H1 (cell line): ENCODE measurements at regions not wholly inside any gene's neighbourhood (a gene's known extent, or its start where the extent isn't known, plus 50 kb on each side); places are given as distances from the start of the nearest gene placed in this dataset.

Source experiments
- CTCF ChIA-PET: fragments of 300-600 bp; sonication (Branson Sonifier 250); formaldehyde crosslinking; loops from one replicate; lab custom pipeline; 2021; ENCODE audit not compliant: partially characterized antibody; lab: Charles Lee
- POLR2A ChIA-PET: fragments of 300-600 bp; sonication (Branson Sonifier 250); formaldehyde crosslinking; loops from one replicate; lab custom pipeline; 2021; ENCODE audit warnings: inconsistent platforms; ENCODE audit not compliant: partially characterized antibody; lab: Charles Lee
- DNase-seq, 2 experiments: peaks; one replicate each; pipeline versions ENCODE4 v3.0.0 to v3.0.0-alpha.2; 2010 to 2022; ENCODE audit warnings: low spot score in 2 of 2, low read depth in 1 of 2, mixed read lengths in 1 of 2
- FAIRE-seq: peaks from 2 replicates; lab custom pipeline; 2011; peaks lifted over from hg19 to GRCh38; lab: Jason Lieb, UNC
- H2AFZ ChIP-seq: 2 replicates; pipeline ENCODE4 v1.8.1; 2012; ENCODE audit warnings: low read length, inconsistent platforms
- H2AK5ac ChIP-seq: 2 replicates; pipeline ENCODE4 v1.6.1; 2013; ENCODE audit warnings: low read depth, low read length
- H2BK120ac ChIP-seq: replicated peaks from 2 replicates; pipeline ENCODE3; 2013; ENCODE audit warnings: low read depth, low read length, inconsistent platforms
- H2BK12ac ChIP-seq: 2 replicates; pipeline ENCODE4 v1.6.1; 2013; ENCODE audit warnings: low read depth, low read length
- H2BK15ac ChIP-seq: 2 replicates; pipeline ENCODE4 v1.6.1; 2013; ENCODE audit warnings: low read length
- H2BK20ac ChIP-seq: 2 replicates; pipeline ENCODE4 v1.6.1; 2013; ENCODE audit warnings: low read length
- H2BK5ac ChIP-seq: 2 replicates; pipeline ENCODE4 v1.6.1; 2013; ENCODE audit warnings: low read depth, low read length
- H3K14ac ChIP-seq: 2 replicates; pipeline ENCODE4 v1.6.1; 2013; ENCODE audit warnings: inconsistent platforms; ENCODE audit not compliant: insufficient read length
- H3K18ac ChIP-seq: 2 replicates; pipeline ENCODE4 v1.6.1; 2013; ENCODE audit warnings: low read length; ENCODE audit errors: extremely low read depth
- H3K23ac ChIP-seq: 2 replicates; pipeline ENCODE4 v1.6.1; 2013; ENCODE audit warnings: inconsistent platforms; ENCODE audit not compliant: insufficient read length
- H3K23me2 ChIP-seq: 2 replicates; pipeline ENCODE4 v1.6.1; 2013; ENCODE audit warnings: low read depth, low read length
- H3K27ac ChIP-seq: 2 replicates; pipeline ENCODE4 v1.6.1; 2011; ENCODE audit warnings: low read depth, low read length, inconsistent platforms
- H3K27me3 ChIP-seq, 4 experiments: replicated peaks in 1 of 4; 1 replicate in 1 of 4; 2 replicates in 3 of 4; pipeline versions ENCODE4 v1.6.1 to v1.8.1; 2011 to 2013; ENCODE audit warnings: low read length in 3 of 4, mild to moderate bottlenecking in 3 of 4, inconsistent platforms in 2 of 4, mixed read lengths in 2 of 4, moderate library complexity in 1 of 4; ENCODE audit not compliant: control insufficient read depth in 3 of 4, insufficient read depth in 3 of 4; ENCODE audit errors: extremely low read depth in 1 of 4
- H3K36me3 ChIP-seq, 4 experiments: 2 replicates each; pipeline versions ENCODE4 v1.6.1 to v1.8.1; 2011 to 2013; ENCODE audit warnings: mild to moderate bottlenecking in 4 of 4, low read length in 3 of 4, moderate library complexity in 2 of 4, control low read depth in 1 of 4, inconsistent platforms in 1 of 4; ENCODE audit not compliant: insufficient read depth in 4 of 4, control insufficient read depth in 2 of 4
- H3K4ac ChIP-seq: replicated peaks from 2 replicates; pipeline ENCODE3; 2013; ENCODE audit warnings: low read length, low read depth, mixed read lengths, inconsistent platforms; ENCODE audit not compliant: insufficient read length
- H3K4me1 ChIP-seq, 4 experiments: replicated peaks in 1 of 4; 1 replicate in 1 of 4; 2 replicates in 3 of 4; pipeline versions ENCODE4 v1.6.1 to v1.8.1; 2011 to 2013; ENCODE audit warnings: low read length in 3 of 4, inconsistent platforms in 2 of 4, mixed read lengths in 1 of 4; ENCODE audit not compliant: insufficient read depth in 4 of 4, control insufficient read depth in 3 of 4
- H3K4me2 ChIP-seq, 2 experiments: 2 replicates each; pipeline versions ENCODE4 v1.6.1 to v1.8.1; 2011 to 2013; ENCODE audit warnings: low read depth in 2 of 2, low read length in 2 of 2, control low read depth in 1 of 2, inconsistent platforms in 1 of 2, mild to moderate bottlenecking in 1 of 2; ENCODE audit not compliant: insufficient read depth in 1 of 2
- H3K4me3 ChIP-seq, 4 experiments: fragments of 200-600, 300-600 bp in 1 of 4; sonication (generic), shearing (Covaris generic), sonication (Bioruptor Twin) in 1 of 4; 2 replicates each; pipeline versions ENCODE4 v1.5.1 to v1.8.1; 2011 to 2016; ENCODE audit warnings: low read length in 4 of 4, low read depth in 3 of 4, control low read depth in 2 of 4, inconsistent platforms in 2 of 4, mild to moderate bottlenecking in 2 of 4, mixed read lengths in 1 of 4, moderate library complexity in 1 of 4; ENCODE audit not compliant: insufficient read depth in 2 of 4; ENCODE audit errors: extremely low read depth in 1 of 4
- H3K56ac ChIP-seq: replicated peaks from 2 replicates; pipeline ENCODE3; 2013; ENCODE audit warnings: low read depth, mild to moderate bottlenecking, mixed read lengths, low read length, inconsistent platforms; ENCODE audit not compliant: insufficient read length
- H3K79me1 ChIP-seq: 2 replicates; pipeline ENCODE4 v1.6.1; 2013; ENCODE audit warnings: low read depth, low read length, control low read depth
- H3K79me2 ChIP-seq, 2 experiments: 2 replicates each; pipeline versions ENCODE4 v1.6.1 to v1.8.1; 2012 to 2013; ENCODE audit warnings: low read length in 2 of 2, mild to moderate bottlenecking in 2 of 2, inconsistent platforms in 1 of 2; ENCODE audit not compliant: insufficient read depth in 2 of 2, control insufficient read depth in 1 of 2
- H3K9ac ChIP-seq, 4 experiments: replicated peaks in 1 of 4; 1 replicate in 1 of 4; 2 replicates in 3 of 4; pipeline versions ENCODE4 v1.6.1 to v1.8.1; 2011 to 2013; ENCODE audit warnings: low read depth in 3 of 4, low read length in 3 of 4, control low read depth in 2 of 4, mild to moderate bottlenecking in 2 of 4, moderate library complexity in 2 of 4, inconsistent platforms in 1 of 4; ENCODE audit errors: extremely low read depth in 1 of 4
- H3K9me3 ChIP-seq, 2 experiments: 2 replicates each; pipeline versions ENCODE4 v1.6.1 to v1.8.1; 2012 to 2013; ENCODE audit warnings: mild to moderate bottlenecking in 2 of 2, moderate library complexity in 2 of 2, control low read depth in 1 of 2, inconsistent platforms in 1 of 2, low read depth in 1 of 2, low read length in 1 of 2, mixed read lengths in 1 of 2; ENCODE audit not compliant: insufficient read depth in 2 of 2
- H4K20me1 ChIP-seq, 2 experiments: replicated peaks in 1 of 2; 2 replicates each; pipeline versions ENCODE3 to v1.8.1; 2011 to 2013; ENCODE audit warnings: inconsistent platforms in 2 of 2, low read length in 2 of 2, mild to moderate bottlenecking in 1 of 2; ENCODE audit not compliant: insufficient read depth in 2 of 2, control insufficient read depth in 1 of 2
- H4K5ac ChIP-seq: 2 replicates; pipeline ENCODE4 v1.6.1; 2013; ENCODE audit warnings: low read length, low read depth, mixed read lengths, inconsistent platforms; ENCODE audit not compliant: insufficient read length
- H4K8ac ChIP-seq: 2 replicates; pipeline ENCODE4 v1.8.0; 2013; ENCODE audit warnings: mild to moderate bottlenecking, moderate library complexity, low read length, inconsistent platforms; ENCODE audit not compliant: insufficient read depth; ENCODE audit errors: extremely low read depth
- H4K91ac ChIP-seq: replicated peaks from 2 replicates; pipeline ENCODE3; 2013; ENCODE audit warnings: low read length, mixed read lengths, inconsistent platforms; ENCODE audit not compliant: insufficient read length
- ASH2L ChIP-seq: fragments of 200-600, 300-600 bp; sonication (generic); IDR thresholded peaks from one replicate; pipeline ENCODE4 v1.7.1; 2017; ENCODE audit warnings: low read length
- ATF2 ChIP-seq: IDR thresholded peaks from 2 replicates; pipeline ENCODE4 v1.6.1; 2012; ENCODE audit warnings: low read length, inconsistent platforms
- CTBP2 ChIP-seq: IDR thresholded peaks from 2 replicates; pipeline ENCODE4 v1.7.0; 2011; ENCODE audit warnings: borderline replicate concordance, mild to moderate bottlenecking, moderate library complexity, mixed read lengths, low read length; ENCODE audit not compliant: insufficient read depth, insufficient read length
- KDM4A ChIP-seq: IDR thresholded peaks from one replicate; pipeline ENCODE4 v1.7.1; 2012; ENCODE audit warnings: low read depth, mild to moderate bottlenecking, moderate library complexity, low read length, inconsistent platforms; ENCODE audit not compliant: severe bottlenecking
- KDM5A ChIP-seq: fragments of 200-600 bp; IDR thresholded peaks from 2 replicates; pipeline ENCODE4 v1.7.1; 2012; ENCODE audit warnings: mild to moderate bottlenecking, low read length, inconsistent platforms, mixed read lengths
- RBBP5 ChIP-seq: IDR thresholded peaks from 2 replicates; pipeline ENCODE4 v1.7.1; 2012; ENCODE audit warnings: low read depth, mild to moderate bottlenecking, inconsistent platforms, low read length, moderate library complexity, borderline replicate concordance
- RXRA ChIP-seq: IDR thresholded peaks from 2 replicates; pipeline ENCODE4 v1.6.1; 2011; ENCODE audit warnings: low read depth, mild to moderate bottlenecking, low read length, moderate library complexity; ENCODE audit not compliant: insufficient read depth
- SAP30 ChIP-seq: fragments of 300-600 bp; sonication (generic); IDR thresholded peaks from 2 replicates; pipeline ENCODE4 v1.7.1; 2012; ENCODE audit warnings: low read length, moderate library complexity, mild to moderate bottlenecking, inconsistent platforms; ENCODE audit not compliant: insufficient read depth, insufficient replicate concordance
- SP4 ChIP-seq: IDR thresholded peaks from 2 replicates; pipeline ENCODE4 v1.6.1; 2012; ENCODE audit warnings: low read length, inconsistent platforms
- TAF7 ChIP-seq: optimal IDR thresholded peaks from 2 replicates; pipeline ENCODE3; 2011; ENCODE audit warnings: low read depth, mild to moderate bottlenecking, inconsistent platforms, low read length, moderate library complexity, borderline replicate concordance
- WGBS, 2 experiments: shearing (Covaris generic) in 1 of 2; methylation state at CpG; one replicate each; pipeline versions ENCODE4 v1.1.6 to v1.1.7; 2013 to 2015; ENCODE audit warnings: low lambda C conversion rate in 2 of 2, mixed read lengths in 2 of 2, inconsistent platforms in 1 of 2, low coverage in 1 of 2, missing lambda C conversion rate in 1 of 2; ENCODE audit not compliant: insufficient replicate concordance in 2 of 2, insufficient coverage in 1 of 2, insufficient read length in 1 of 2; ENCODE audit errors: extremely low coverage in 1 of 2, missing lambda C conversion rate in 1 of 2; 5-methylcytosine and 5-hydroxymethylcytosine counted together

GRCh38 chr4:3688018-3688998 lies 77.9 kb upstream of the ADRA2C start:
- no peak overlapping the region for H2BK15ac ChIP-seq
- no peak overlapping the region for H4K5ac ChIP-seq
- CTCF ChIA-PET: interaction anchor here (1.2 kb wide), 1 partner anchor 60 kb away, joined by 3 read pairs; no protein-coding TSS in a partner anchor
- POLR2A ChIA-PET: no interaction called here
- no peak overlapping the region for H3K27ac ChIP-seq
- no peak overlapping the region for H3K9ac ChIP-seq
- no peak overlapping the region for H3K14ac ChIP-seq
- H3K23ac ChIP-seq: no peak overlapping the region
- H3K9me3 ChIP-seq: no peaks in the 10 kb centered on the region
- H3K4me2 ChIP-seq: no peak overlapping the region
- DNase-seq: no peak
- FAIRE-seq: no peak
- no peak overlapping the region for H2AK5ac ChIP-seq
- H3K79me2 ChIP-seq: no peaks in the 10 kb centered on the region
- 90% methylated on average over 23 of the region's 24 CpGs; no CpG with 5 or more reads in 1 of the 2 experiments for WGBS, 2 experiments
- no peak overlapping the region for H3K4ac ChIP-seq
- H4K91ac ChIP-seq: no peak overlapping the region
- H2BK20ac ChIP-seq: no peak overlapping the region
- no peaks in the 10 kb centered on the region for H4K20me1 ChIP-seq
- no peak overlapping the region for H3K4me3 ChIP-seq
- H3K79me1 ChIP-seq: no peaks in the 10 kb centered on the region
- no peak overlapping the region for H2AFZ ChIP-seq
- no peak overlapping the region for H2BK120ac ChIP-seq
- H3K18ac ChIP-seq: no peak overlapping the region
- H4K8ac ChIP-seq: 0 out of 2 replicates have a peak overlapping the region, but pooled peaks have one; percentile 57
- no peaks in the 10 kb centered on the region for H3K23me2 ChIP-seq
- no peak overlapping the region for H2BK12ac ChIP-seq
- H3K36me3 ChIP-seq: no peaks in the 10 kb centered on the region
- H3K4me1 ChIP-seq: no peaks in the 10 kb centered on the region; a peak in 1 of 7 replicates
- no peak overlapping the region for H3K56ac ChIP-seq
- no peaks in the 10 kb centered on the region; a peak in 1 of 7 replicates for H3K27me3 ChIP-seq
- H2BK5ac ChIP-seq: no peak overlapping the region
- TF ChIP-seq TAF7 (no peak), CTBP2 (no peak), RBBP5 (no peak), RXRA (no peak), SP4 (no peak), SAP30 (no peak), ATF2 (no peak), ASH2L (no peak), KDM5A (no peak), KDM4A (no peak)
